CD4-positive, alpha-beta T cell treated with Interferon alpha-2 for 1 hour (primary cell): ENCODE measurements at regions not wholly inside any gene's neighbourhood (a gene's known extent, or its start where the extent isn't known, plus 50 kb on each side); places are given as distances from the start of the nearest gene placed in this dataset.

Source experiments
- DNase-seq, 2 donors: peaks; one replicate each; pipeline ENCODE4 v3.0.0-alpha.2; 2020 to 2022

DNA sequence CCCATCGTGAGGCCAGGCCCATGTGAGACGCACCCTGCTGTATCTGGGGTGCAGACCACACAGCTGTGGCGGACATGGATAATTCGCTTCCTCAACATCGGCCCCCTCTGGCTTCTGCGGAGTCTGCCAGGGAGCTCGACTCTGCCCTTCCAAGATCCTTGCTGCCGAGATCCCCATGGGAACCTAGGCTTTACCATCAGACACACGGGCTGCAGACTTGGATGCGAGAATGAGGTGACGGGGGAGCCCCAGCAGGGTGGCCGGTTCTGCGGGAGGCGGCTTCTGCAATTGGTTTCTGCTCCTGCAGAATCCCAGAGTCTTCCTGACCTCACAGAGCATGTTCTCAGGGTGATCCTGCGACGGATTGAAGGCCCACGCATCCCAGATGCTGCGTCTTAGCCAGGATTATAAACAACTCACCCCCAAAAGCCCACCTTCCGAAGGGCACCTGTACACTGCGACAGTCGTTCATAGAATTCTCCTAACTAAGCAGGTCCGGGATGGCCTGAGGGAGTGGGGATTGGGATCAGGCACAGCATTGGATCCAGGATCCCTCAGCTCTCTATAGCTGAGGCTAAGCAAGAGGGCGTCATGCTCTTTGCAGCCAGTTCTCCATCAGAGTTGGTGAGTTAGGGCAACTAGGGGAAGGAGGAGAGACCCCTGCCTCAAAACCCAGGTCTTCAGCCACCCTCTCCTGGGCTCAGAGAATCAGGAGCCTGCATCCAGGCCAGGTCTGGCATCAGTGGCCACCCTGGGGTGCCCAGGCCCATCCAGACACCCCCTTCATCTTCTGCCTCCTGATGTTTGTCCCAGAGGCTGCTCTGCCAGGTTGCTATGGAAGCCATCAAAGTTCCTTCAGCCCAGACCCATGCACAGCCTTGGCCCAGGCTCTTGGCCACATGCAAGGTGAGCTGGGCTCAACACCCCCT lies 74.7 kb upstream of the SNTG2 start:
- no peak for DNase-seq

DNA sequence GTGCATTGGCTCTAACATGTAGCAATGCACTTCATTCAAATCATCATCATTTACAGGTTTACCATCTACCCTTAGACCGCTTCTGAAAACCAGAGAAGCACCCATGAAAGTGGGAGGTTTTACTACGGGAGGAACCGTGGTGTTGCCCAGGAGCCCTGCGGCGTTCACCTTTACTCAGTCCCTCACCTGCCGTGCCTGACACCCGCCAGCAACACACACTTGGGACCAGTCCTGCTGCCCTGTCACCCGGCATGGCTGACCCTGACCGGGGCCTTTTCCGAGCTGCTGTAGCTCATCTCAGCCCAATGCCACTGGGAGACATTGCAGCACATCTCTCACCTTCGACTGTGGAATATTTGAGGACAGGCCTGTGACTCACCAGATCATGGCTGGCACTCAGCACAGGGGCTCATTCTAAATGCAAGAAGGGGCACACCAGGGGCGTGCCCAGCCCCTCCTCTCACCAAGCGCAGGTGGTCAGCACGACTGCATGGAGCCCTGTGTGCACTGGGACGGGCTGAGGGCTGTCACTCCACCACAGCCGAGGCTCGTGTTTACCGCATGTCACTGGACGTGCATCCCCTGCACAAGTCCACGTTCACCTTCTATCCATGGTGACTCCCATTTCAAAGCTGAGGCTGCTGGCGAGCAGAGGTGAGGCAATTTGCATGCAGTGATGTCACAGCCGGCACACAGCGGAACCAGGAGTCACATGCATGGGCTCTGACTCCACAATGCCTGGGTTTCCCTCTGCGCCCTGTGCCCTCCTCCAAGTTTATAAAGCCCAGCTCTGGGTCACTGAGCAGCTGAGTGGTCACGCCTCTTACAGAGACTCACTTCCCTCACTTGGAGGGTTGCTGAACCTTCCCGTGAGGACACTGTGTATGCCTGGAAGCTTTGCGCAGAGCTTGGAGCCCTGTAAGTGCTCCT lies 76.7 kb upstream of the SNTG2 start:
- DNase-seq, result no peak

DNA sequence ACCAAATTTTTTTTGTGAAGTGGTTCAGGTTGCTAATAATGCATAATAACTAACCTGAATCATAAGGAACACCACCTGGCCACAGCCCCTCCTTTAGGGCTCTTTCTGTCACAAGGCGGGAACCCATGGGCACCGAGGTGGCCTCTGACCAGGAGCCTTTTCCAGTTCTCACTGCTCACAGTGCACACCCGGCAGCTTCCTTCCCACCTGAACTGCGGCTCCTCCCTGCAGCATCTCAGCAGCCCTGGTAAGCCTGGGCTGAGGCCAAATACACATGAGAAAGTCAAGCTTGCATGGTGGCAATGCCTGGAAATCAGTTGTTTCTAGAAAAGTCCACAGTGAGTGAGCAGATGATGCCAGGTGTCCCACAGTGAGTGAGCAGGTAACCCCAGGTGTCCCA lies 77.6 kb upstream of the SNTG2 start:
- DNase-seq, result no peak

DNA sequence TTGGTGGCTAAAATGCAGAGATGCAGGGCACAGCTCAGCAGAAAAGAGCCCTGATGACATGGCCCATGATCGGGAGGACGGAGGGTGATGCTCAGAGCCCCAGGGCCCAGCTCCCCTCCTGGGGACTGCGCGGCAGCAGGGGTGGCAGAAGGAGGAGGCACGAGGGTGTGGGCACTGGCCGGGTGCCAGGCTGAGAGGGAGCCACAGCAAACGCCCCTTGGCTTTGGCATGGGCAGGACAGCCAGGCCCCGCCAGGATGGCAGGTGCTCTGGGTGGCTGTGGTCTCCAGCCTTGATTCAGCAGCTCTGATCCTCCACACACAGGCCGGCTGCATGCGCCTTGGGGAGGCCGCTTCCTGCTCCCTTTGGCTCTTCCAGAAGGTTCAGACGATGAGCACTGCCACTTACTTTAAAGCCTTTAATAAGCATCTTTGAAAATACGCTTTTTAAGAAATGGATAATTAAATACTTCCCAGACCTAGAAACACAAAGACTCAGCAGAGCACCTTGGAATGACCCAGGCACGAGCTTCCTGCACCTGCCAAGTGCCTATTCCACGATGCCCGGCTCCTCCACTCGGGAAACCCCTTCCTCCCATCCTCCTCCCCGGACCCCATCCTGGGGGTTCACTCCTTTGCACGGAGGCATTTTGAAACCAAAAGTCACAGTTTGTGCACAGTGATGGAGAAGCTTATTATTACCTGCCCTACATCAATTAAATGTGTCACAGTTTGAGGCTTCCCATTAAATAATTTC lies 78.5 kb upstream of the SNTG2 start:
- DNase-seq, result no peak

DNA sequence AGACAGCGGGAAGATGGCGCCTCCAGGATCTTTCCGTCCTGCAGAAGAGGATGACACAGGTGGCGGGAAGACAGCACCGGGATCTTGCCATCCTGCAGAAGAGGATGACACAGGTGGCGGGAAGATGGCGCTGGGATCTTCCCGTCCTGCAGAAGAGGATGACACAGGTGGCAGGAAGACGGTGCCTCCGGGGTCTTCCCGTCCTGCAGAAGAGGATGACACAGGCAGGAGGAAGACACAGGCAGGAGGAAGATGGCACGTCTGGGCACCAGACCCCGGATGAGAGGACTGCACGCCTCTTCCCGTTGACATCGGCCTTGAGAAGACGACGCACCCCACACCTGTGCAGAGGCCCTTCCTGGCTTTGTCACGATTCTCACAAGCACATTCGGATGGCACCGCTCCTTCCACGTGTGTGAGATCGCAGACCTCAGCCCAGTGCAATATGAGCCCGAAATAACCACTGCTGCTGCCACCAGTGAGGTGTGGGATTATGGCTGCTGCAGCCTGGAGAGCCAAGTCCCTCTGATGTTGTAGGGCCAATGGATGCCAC lies 79.4 kb upstream of the SNTG2 start:
- no peak for DNase-seq

DNA sequence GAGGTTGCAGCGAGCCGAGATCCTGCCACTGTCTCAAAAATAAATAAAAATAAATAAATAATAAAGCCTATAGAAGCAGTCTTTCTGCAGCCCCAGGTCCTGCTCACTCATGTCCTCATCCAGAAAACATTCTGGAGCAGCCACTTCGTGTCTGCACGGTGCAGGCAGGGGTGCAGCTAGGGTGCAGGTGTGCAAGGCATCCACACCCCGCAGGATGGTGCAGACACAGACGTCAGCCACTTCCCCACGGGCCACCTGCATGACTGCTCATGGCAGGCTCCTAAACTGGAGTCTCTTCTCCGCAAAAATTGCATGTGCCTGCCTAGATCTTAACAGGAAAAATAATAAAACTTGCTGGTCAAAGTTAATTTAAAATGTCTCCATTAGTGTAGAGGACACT lies 80.2 kb upstream of the SNTG2 start:
- no peak for DNase-seq

DNA sequence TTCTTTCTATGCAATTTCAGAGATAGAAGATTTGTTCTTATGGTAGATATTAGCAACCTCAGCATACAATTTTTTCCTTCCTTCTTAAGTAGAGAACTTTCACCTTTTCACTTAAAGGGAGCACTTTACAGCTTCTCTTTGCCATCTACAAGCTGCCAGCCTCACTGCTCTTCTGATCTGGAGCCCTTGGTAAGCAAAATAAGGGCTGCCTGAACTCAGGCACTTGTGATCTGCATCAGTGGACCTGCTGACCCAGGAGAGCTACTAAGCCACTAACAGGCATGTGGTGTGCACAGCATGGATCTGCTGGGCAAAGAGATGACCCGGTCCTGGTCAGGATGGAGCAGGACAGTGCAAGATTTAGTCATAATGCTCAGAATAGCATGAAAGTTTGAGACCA lies 80.8 kb upstream of the SNTG2 start:
- no peak for DNase-seq

DNA sequence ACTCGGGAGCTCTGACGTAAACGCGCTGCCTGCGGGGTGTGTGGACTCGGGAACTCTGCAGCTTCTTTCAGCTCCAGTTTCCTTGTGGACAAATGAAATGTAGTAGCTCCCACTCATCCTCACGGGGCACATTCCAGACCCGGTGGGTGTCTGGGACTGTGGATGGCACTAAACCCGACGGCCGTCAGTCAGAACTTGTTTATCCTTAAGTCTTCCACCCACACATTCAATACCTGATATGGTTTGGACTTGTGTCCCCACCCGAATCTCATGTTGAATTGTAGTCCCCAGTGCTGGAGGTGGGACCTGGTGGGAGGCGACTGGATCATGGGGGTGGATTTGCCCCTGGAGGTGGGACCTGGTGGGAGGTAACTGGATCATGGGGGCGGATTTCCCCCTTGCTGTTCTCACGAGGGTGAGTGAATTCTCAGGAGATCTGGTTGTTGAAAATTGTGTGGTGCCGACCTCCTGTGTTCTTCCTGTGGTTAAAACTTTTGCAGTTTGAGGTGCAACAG lies 81.2 kb upstream of the SNTG2 start:
- no peak for DNase-seq

DNA sequence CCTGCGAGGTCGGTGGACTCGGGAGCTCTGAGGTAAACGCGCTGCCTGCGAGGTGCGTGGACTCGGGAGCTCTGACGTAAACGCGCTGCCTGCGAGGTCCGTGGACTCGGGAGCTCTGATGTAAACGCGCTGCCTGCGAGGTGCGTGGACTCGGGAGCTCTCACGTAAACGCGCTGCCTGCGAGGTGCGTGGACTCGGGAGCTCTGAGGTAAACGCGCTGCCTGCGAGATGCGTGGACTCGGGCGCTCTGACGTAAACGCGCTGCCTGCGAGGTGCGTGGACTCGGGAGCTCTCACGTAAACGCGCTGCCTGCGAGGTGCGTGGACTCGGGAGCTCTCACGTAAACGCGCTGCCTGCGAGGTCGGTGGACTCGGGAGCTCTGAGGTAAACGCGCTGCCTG lies 81.8 kb upstream of the SNTG2 start:
- DNase-seq, result peak in 1 of 2 donors; percentile 11

DNA sequence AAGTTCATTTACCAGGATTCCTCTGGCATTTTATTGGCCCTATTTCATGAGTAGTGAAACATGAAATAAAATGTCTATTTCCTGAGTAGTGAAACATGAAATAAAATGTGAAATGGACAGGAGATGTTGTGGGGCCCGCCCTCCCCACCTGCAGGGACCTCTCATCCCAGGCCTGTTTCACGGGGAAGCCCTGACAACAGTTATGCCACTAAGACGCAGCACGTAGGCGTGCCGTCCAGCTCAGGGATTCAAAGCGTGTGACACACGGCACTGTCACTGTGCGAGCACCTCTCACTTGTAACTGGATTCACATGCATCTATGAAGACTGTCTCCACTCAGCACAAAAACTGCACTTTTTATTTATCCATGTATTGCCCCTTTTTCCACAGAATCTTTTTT lies 83.4 kb upstream of the SNTG2 start:
- no peak for DNase-seq

DNA sequence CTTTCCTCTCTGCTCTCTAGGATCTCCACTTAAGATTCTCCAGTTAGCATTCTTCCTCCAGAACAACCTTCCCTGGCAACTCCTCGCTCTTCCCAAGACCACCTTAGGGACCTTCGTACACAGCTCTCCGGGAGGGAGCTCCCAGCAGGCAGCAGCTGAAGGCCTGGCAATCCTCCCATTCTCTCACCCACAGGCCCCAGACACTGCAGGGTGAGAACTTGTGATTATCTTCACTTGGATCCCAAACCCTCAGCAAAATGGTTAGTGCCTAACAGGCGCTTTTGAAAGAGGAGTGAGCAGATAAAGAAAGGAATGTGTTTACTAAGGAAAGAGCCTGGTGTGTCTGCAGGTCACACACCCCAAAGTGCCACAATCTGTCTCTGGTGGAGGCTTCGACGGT lies 83.8 kb upstream of the SNTG2 start:
- DNase-seq, result no peak

DNA sequence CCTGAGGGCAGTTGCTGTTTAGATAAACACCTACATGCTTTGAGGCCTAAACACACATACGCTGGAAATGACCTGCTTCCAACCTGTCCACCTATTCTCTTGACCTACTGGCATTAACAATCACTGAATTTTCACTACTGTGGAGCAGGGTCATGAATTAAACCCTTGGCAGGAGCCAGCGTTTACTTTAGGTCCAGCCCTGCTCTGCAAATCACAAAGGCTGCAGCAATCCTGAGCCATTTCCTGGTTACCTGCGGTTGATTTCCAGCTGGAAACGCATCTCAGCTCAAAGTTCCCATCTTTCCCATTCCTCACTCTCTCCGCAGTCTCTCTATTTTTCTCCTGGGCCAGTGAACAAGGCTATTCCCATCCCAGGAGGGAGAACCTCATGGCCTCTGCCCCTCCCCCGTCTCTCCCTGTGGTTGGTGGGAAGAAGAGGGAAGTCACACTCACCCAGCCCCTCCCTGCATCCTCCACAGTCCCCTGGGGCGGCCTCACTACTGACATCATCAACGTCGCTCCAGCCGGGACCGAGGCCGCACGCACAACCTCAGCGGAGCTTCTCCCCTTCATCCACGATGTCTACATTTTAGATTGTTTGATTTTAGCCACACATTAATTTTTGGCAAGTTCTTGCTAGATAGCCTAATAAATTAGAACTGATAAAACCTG lies 84.5 kb upstream of the SNTG2 start:
- no peak for DNase-seq

DNA sequence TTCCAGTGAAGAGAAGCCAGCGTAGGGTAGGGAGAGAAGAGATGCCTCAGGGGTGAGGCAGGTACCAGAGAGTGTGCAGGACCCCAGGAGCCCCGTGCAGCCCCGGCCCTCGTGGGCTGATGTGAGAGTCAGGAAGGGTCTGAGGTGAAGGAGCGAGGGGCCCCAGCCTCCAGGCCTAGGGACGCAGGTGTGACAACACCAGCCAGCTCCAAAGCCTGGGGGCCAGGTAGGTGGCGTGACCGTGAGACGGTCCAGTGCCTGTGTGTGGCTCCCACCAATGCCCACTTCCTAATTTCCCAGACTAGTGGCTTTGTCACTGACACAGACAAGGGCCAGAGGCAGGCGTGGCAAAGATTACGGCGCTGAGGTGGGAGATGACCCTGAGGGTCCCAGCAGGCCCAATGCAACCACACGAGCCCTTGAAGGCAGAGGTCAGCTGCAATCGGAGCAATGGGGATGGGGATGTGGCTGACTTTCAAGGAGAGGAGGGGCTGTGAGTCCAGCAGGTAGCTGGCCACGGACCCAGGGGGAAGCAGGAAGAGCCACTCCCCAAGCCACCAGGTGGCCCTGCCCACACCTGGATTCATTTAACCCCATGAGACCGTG lies 86.0 kb upstream of the SNTG2 start:
- no peak for DNase-seq

DNA sequence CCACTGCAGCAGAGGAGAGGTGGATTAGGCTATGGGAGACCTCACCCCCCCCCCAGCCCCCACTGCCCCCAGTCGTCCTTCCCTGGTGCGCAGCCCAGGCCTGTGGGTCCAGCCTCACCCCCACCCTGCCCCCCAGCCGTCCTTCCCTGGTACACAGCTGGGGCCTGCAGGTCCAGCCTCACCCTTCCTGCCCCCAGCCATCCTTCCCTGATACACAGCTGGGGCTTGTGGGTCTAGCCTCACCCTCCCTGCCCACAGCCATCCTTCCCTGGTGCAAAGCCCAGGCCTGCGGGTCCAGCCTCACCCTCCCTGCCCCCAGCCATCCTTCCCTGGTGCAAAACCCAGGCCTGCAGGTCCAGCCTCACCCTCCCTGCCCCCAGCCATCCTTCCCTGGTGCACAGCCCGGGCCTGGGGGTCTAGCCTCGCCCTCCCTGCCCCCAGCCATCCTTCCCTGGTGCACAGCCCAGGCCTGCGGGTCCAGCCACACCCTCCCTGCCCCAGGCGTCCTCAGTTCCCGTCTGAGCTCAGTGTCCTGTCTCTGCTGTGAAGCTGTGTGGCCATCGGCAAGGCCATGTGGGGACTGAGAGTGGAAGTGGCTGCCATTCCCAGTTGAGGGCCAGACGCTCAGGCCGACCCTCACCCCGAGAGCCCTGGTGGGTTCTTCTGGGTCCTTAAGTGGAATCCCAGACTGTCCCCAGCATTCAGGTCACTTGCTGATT lies 86.8 kb upstream of the SNTG2 start:
- no peak for DNase-seq

DNA sequence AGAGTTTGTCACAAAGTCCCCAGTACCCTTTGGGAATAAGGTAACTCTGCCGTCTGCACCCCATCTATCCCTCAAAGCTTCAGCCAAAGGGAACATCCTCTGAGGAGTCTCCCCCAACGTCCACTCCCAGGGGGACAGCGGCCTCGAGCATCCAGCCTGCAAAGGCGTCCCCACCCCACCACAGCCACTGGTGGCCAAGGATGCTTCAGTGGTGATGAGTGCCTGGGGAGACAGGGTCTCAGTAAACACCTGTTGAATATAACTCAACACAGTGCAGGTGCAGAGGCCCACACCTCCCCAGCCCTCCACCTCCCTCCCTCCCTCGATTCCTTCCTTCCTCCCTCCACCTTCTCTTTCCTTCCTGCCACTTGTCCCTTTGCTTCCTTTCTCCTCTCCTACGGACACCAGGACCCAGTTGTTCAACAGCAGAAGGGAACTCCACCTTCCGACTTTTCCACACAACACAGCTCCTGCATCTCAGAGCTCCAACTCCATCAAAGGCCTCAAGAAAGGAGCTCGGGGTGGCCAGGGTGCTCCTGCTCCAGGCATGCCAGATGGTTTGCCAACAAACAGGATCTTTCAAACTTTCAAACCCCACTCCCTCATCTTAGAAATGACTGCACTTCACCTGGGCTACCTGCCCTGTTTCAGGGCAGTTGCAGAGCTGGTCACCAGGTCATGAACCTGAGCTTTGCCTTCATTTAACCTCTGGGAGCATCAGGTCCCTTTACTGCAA lies 87.8 kb upstream of the SNTG2 start:
- no peak for DNase-seq

DNA sequence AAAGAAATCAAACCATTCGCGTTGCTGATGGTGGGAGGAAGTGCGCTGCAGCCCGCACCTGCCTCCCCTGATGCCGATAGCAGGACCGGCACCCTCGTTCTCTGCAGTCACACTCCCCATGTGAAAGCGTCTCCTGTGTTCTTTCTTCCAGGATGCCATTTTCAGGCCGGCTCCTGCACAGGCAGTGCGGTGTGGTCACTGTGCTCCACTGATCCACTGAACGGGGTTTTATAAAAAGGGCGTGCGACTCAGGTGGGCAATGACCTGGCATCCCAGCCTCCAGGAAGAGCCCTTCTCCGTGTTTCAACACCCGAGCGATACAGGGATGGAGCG lies 88.3 kb upstream of the SNTG2 start:
- DNase-seq, result no peak

DNA sequence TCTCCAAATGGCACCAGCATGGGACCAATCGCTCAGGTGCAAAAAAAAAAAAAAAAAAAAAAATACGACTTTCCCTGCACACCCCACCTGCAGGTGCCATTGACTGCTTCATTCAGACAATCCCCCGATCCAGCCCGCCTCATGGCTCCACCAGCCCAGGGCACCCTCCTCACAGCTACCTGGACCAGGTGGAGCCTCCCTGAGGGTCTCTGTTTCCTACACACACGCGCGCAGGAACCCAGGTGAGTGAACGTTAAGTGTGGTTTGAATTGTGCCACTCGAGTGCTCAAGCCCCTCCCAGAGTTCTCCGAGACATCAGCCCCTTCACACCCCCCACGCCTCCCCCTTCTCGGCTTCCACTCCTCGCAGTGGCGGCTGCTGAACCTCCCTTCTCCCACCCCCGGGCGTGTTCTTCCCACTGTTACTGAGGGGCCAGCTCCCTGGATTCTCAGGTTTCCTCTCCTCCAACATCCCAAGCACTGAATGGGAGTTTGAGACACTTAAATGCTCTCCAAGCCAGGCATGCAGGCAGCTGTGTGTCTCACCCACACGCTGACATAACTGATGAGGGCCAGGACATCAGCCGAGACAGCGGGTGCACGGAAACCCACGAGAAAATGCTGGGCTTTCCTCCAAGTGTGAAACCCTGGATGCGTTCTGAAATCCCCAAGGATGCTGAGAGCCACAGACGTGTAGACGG lies 88.8 kb upstream of the SNTG2 start:
- DNase-seq, result no peak

DNA sequence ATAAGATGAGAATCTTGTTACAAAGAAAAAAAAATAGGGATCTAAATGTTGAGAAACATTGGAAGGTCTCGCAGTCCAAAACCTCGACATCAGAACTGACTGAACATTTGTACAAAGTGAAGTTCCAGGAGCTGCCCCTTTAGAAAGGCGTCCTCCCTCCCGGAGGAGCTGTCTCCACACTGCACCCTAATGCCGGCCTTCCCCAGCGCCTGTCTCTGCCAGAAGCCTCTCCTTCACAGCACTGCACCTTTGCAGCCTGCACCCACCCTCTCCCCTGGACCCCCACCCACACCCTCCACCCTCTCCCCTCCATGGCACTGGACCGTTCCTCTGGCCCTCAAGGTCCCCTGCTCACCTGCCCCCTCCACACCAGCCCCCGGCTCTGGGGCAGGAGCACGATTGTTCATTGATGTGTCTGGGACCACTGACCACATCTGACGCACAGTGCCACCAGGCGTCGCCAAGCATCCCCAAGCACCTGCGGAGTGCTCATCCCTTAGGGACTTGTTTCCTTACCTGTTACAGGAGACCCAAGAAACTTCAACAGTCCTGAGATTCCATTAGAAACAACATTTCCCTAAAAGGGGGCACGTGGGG lies 90.3 kb upstream of the SNTG2 start:
- DNase-seq, result no peak

DNA sequence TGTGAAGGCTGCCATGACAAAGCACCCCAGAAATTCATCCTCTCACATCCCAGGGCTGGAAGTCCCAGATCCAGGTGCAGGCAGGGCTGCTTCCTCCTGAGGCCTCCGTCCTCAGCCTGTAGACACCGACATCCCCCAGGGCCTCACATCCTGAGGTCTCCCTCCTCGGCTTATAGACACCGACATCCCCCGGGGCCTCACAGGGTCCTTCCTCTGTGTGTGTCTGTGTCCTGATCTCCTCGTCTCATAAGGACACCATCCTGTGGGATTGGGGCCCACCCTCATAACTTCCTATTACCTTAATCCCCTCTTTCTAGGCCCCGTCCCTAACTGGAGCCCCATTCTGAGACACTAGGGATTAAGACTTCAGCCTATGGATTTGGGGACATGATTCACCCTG lies 92.0 kb upstream of the SNTG2 start:
- no peak for DNase-seq
